ENCODE measurements at regions not wholly inside any gene's neighbourhood (a gene's known extent, or its start where the extent isn't known, plus 50 kb on each side); places are given as distances from the start of the nearest gene placed in this dataset.

DNA sequence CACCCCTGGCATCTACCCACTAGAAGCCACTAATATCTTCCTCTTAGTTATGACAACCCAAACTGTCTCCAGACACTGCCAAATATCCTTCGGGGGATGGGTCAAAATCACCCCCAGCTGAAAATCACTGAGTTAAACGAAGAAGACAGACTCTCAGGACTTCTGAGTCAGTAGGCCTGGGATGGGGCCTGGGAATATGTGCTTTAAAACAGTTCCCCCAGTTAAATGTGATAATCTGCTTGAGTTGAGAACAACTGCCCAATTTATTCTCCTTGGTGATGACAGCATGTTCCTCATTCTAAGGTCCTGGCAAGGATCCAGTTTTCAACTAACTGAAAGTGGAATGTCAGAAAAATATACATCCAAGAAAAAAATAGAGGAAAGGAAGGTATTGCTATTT is 52.4 kb downstream of the CBLL2 start:
- Histone ChIP-seq H2AFZ (ENCODE audit: low read length) (no peak overlapping the region), H3K9me3 (ENCODE audit: control insufficient read depth, insufficient read depth, low read depth, low read length) (no peaks in the 10 kb centered on the region), H3K36me3 (ENCODE audit: control insufficient read depth, insufficient read depth, low read length) (no peaks in the 10 kb centered on the region), H3K79me2 (ENCODE audit: control insufficient read depth, insufficient read depth, low read length) (no peaks in the 10 kb centered on the region), H4K20me1 (ENCODE audit: control insufficient read depth, extremely low read depth, insufficient read depth, low read length) (no peaks in the 10 kb centered on the region), H3K27ac (ENCODE audit: insufficient read depth, low read length) (no peak overlapping the region), H3K4me1 (ENCODE audit: control insufficient read depth, extremely low read depth, insufficient read depth, low read length) (no peaks in the 10 kb centered on the region), H3K4me2 (ENCODE audit: extremely low read depth, insufficient read depth, low read length) (peak overlapping the region; percentile 25), H3K4me3 (replicated peaks in 1 of 4; ENCODE audit: control extremely low read depth in 1 of 4, insufficient read depth in 1 of 4, low read depth in 3 of 4, low read length in 4 of 4) (no peak overlapping the region), H3K9ac (ENCODE audit: insufficient read depth, low read length) (no peak overlapping the region), H3K27me3 (ENCODE audit: control insufficient read depth, insufficient read depth, low read length) (no peaks in the 10 kb centered on the region)
- TF ChIP-seq, protein P1, sequence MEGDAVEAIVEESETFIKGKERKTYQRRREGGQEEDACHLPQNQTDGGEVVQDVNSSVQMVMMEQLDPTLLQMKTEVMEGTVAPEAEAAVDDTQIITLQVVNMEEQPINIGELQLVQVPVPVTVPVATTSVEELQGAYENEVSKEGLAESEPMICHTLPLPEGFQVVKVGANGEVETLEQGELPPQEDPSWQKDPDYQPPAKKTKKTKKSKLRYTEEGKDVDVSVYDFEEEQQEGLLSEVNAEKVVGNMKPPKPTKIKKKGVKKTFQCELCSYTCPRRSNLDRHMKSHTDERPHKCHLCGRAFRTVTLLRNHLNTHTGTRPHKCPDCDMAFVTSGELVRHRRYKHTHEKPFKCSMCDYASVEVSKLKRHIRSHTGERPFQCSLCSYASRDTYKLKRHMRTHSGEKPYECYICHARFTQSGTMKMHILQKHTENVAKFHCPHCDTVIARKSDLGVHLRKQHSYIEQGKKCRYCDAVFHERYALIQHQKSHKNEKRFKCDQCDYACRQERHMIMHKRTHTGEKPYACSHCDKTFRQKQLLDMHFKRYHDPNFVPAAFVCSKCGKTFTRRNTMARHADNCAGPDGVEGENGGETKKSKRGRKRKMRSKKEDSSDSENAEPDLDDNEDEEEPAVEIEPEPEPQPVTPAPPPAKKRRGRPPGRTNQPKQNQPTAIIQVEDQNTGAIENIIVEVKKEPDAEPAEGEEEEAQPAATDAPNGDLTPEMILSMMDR (conservative IDR thresholded peaks at IDR 0.05 in 1 of 2, IDR thresholded peaks at IDR 0.05 in 1 of 2; ENCODE audit: low read depth in 1 of 2, low read length in 2 of 2), result no peak
- no peak for TF ChIP-seq EZH2 (IDR thresholded peaks at IDR 0.05; ENCODE audit: low read length, missing control alignments)
- DNase-seq (ENCODE audit: low read depth in 2 of 2), result peak; percentile 44 to 76

DNA sequence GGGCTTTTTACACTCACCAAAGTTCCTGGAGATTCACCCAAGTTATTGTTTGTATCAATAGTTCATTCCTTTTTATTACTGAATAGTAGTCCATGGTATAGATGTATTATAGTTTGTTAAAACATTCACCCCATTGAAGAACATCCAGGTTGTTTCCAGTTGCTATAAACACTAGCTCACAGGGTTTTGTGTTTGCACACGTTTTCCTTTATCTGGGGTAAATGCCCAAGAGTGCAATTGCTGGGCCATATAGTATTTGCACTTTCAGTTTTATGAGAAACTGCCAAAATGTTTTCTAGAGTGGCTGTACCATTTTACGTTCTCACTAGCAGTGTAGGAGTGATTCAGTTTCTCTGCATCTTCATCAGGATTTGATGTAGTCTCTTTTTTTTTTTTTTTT is 57.1 kb downstream of the CBLL2 start:
- H2AFZ ChIP-seq (ENCODE audit: low read length), result no peak overlapping the region
- no peaks in the 10 kb centered on the region for H3K79me2 ChIP-seq (ENCODE audit: control insufficient read depth, insufficient read depth, low read length)
- H3K4me2 ChIP-seq (ENCODE audit: extremely low read depth, insufficient read depth, low read length), result no peak overlapping the region
- H3K4me1 ChIP-seq (ENCODE audit: control insufficient read depth, extremely low read depth, insufficient read depth, low read length), result no peaks in the 10 kb centered on the region
- DNase-seq (ENCODE audit: low read depth in 2 of 2), result no peak
- no peak overlapping the region for H3K27ac ChIP-seq (ENCODE audit: insufficient read depth, low read length)
- H3K36me3 ChIP-seq (ENCODE audit: control insufficient read depth, insufficient read depth, low read length), result no peaks in the 10 kb centered on the region
- H3K4me3 ChIP-seq (replicated peaks in 1 of 4; ENCODE audit: control extremely low read depth in 1 of 4, insufficient read depth in 1 of 4, low read depth in 3 of 4, low read length in 4 of 4), result no peak overlapping the region
- no peaks in the 10 kb centered on the region for H3K27me3 ChIP-seq (ENCODE audit: control insufficient read depth, insufficient read depth, low read length)
- H3K9me3 ChIP-seq (ENCODE audit: control insufficient read depth, insufficient read depth, low read depth, low read length), result no peaks in the 10 kb centered on the region
- no peak for TF ChIP-seq EZH2 (IDR thresholded peaks at IDR 0.05; ENCODE audit: low read length, missing control alignments)
- TF ChIP-seq, protein P1 (conservative IDR thresholded peaks at IDR 0.05 in 1 of 2, IDR thresholded peaks at IDR 0.05 in 1 of 2; ENCODE audit: low read depth in 1 of 2, low read length in 2 of 2), result no peak
- H4K20me1 ChIP-seq (ENCODE audit: control insufficient read depth, extremely low read depth, insufficient read depth, low read length), result no peaks in the 10 kb centered on the region
- H3K9ac ChIP-seq (ENCODE audit: insufficient read depth, low read length), result no peak overlapping the region

DNA sequence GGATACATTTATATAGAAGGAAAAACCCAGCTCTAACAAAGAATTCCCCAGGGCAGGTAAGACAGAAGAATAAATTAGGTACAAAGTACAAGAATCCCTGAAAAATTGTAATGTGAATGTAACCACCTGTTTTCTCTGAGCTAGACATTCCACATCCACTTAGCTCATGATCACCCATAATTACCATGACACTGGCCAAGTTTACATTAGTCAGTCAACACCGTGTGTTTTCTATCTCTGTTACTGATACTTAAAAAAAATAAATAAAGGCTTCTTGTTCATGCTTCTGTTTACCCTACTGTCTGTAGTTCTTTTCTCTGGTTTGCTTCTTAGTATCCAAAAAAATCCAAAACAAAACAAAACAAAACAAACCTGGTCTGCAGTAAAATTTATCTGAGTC is 66.0 kb downstream of the CBLL2 start:
- no peaks in the 10 kb centered on the region for H3K4me1 ChIP-seq (ENCODE audit: control insufficient read depth, extremely low read depth, insufficient read depth, low read length)
- no peaks in the 10 kb centered on the region for H3K36me3 ChIP-seq (ENCODE audit: control insufficient read depth, insufficient read depth, low read length)
- no peak overlapping the region for H3K4me2 ChIP-seq (ENCODE audit: extremely low read depth, insufficient read depth, low read length)
- H3K9ac ChIP-seq (ENCODE audit: insufficient read depth, low read length), result no peak overlapping the region
- H3K9me3 ChIP-seq (ENCODE audit: control insufficient read depth, insufficient read depth, low read depth, low read length), result no peaks in the 10 kb centered on the region
- peak; percentile 51 to 61 for DNase-seq (ENCODE audit: low read depth in 2 of 2)
- no peaks in the 10 kb centered on the region for H4K20me1 ChIP-seq (ENCODE audit: control insufficient read depth, extremely low read depth, insufficient read depth, low read length)
- no peak overlapping the region for H3K27ac ChIP-seq (ENCODE audit: insufficient read depth, low read length)
- H3K79me2 ChIP-seq (ENCODE audit: control insufficient read depth, insufficient read depth, low read length), result no peaks in the 10 kb centered on the region
- H3K4me3 ChIP-seq (replicated peaks in 1 of 4; ENCODE audit: control extremely low read depth in 1 of 4, insufficient read depth in 1 of 4, low read depth in 3 of 4, low read length in 4 of 4), result no peak overlapping the region
- H2AFZ ChIP-seq (ENCODE audit: low read length), result no peak overlapping the region
- H3K27me3 ChIP-seq (ENCODE audit: control insufficient read depth, insufficient read depth, low read length), result no peaks in the 10 kb centered on the region
- TF ChIP-seq EZH2 (IDR thresholded peaks at IDR 0.05; ENCODE audit: low read length, missing control alignments), result no peak
- TF ChIP-seq, protein P1 (conservative IDR thresholded peaks at IDR 0.05 in 1 of 2, IDR thresholded peaks at IDR 0.05 in 1 of 2; ENCODE audit: low read depth in 1 of 2, low read length in 2 of 2), result no peak

Measured in fibroblast of lung (primary cell).